Ishikawa (cell line): ENCODE measurements at regions not wholly inside any gene's neighbourhood (a gene's known extent, or its start where the extent isn't known, plus 50 kb on each side); places are given as distances from the start of the nearest gene placed in this dataset.

Source experiments
- CEBPB ChIP-seq: IDR thresholded peaks from 2 replicates; pipeline ENCODE4 v1.6.1; 2012
- CREB1 ChIP-seq: IDR thresholded peaks from 2 replicates; pipeline ENCODE4 v1.6.1; 2012; ENCODE audit warnings: low read depth
- EGR1 ChIP-seq: IDR thresholded peaks from 2 replicates; pipeline ENCODE4 v1.6.1; 2012
- EP300 ChIP-seq: IDR thresholded peaks from 2 replicates; pipeline ENCODE4 v1.6.1; 2012; ENCODE audit warnings: borderline replicate concordance
- FOXM1 ChIP-seq: IDR thresholded peaks from 2 replicates; pipeline ENCODE4 v1.6.1; 2012; ENCODE audit warnings: low read depth, borderline replicate concordance
- NFIC ChIP-seq: IDR thresholded peaks from 2 replicates; pipeline ENCODE4 v1.6.1; 2012
- RAD21 ChIP-seq: IDR thresholded peaks from 2 replicates; pipeline ENCODE4 v1.6.1; 2012; ENCODE audit warnings: low read depth
- TAF1 ChIP-seq: IDR thresholded peaks from 2 replicates; pipeline ENCODE4 v1.6.1; 2012; ENCODE audit warnings: low read depth, mild to moderate bottlenecking
- TCF12 ChIP-seq: IDR thresholded peaks from 2 replicates; pipeline ENCODE4 v1.6.1; 2012; ENCODE audit warnings: low read depth
- TEAD4 ChIP-seq: IDR thresholded peaks from 2 replicates; pipeline ENCODE4 v1.6.1; 2012
- YY1 ChIP-seq: IDR thresholded peaks from 2 replicates; pipeline ENCODE4 v1.6.1; 2012; ENCODE audit warnings: low read depth
- ZBTB7A ChIP-seq: IDR thresholded peaks from 2 replicates; pipeline ENCODE4 v1.6.1; 2012; ENCODE audit warnings: low read depth
- TF ChIP-seq, protein P1 (sequence below): IDR thresholded peaks from 2 replicates; pipeline ENCODE4 v1.6.1; 2012; ENCODE audit warnings: low read depth, mild to moderate bottlenecking
- TF ChIP-seq, protein P2 (sequence below): IDR thresholded peaks from 2 replicates; pipeline ENCODE4 v1.6.1; 2012
- TF ChIP-seq, protein P3 (sequence below): IDR thresholded peaks from 2 replicates; pipeline ENCODE4 v1.6.1; 2012

DNA sequence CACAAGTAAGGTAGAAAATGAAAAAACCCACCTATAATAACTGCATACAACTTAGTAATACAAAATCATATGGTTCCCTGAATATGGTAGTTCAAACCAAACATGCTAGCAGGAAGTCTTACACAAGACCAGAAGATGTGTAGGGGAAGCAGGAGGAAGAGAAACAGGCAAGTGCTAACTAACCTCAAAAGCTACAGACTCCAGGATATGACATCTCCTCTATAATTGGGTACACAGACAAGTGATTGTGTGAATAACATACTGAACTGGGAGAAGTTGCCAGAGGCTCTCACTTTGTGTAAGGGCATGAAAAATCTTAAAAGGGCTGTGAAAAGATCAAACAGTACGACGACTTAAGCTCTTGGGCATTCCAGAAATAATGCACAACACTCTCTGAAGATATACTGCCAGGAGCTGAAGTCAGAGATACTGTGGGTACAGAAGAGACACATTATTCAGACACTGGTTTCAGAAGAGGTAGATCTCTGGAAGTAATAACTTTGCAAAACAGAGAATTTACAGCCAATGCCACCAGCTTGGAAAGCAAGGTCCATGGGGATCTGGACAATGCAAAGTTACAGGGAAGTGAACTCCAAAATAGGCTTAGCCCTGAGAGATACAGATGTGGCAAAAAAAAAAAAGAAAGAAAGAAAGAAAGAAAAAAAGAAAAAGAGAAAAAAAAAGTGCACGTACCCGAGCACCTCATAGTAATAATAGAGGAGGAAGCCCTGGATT lies 767.2 kb downstream of the TNS3 start:
- no peak for TF ChIP-seq YY1
- TF ChIP-seq FOXM1 = no peak
- TF ChIP-seq ZBTB7A = no peak
- TF ChIP-seq TAF1 = no peak
- no peak for TF ChIP-seq CREB1
- no peak for TF ChIP-seq TCF12
- no peak for TF ChIP-seq EP300
- TF ChIP-seq EGR1 = no peak
- TF ChIP-seq CEBPB = no peak
- no peak for TF ChIP-seq TEAD4
- TF ChIP-seq, protein P1, sequence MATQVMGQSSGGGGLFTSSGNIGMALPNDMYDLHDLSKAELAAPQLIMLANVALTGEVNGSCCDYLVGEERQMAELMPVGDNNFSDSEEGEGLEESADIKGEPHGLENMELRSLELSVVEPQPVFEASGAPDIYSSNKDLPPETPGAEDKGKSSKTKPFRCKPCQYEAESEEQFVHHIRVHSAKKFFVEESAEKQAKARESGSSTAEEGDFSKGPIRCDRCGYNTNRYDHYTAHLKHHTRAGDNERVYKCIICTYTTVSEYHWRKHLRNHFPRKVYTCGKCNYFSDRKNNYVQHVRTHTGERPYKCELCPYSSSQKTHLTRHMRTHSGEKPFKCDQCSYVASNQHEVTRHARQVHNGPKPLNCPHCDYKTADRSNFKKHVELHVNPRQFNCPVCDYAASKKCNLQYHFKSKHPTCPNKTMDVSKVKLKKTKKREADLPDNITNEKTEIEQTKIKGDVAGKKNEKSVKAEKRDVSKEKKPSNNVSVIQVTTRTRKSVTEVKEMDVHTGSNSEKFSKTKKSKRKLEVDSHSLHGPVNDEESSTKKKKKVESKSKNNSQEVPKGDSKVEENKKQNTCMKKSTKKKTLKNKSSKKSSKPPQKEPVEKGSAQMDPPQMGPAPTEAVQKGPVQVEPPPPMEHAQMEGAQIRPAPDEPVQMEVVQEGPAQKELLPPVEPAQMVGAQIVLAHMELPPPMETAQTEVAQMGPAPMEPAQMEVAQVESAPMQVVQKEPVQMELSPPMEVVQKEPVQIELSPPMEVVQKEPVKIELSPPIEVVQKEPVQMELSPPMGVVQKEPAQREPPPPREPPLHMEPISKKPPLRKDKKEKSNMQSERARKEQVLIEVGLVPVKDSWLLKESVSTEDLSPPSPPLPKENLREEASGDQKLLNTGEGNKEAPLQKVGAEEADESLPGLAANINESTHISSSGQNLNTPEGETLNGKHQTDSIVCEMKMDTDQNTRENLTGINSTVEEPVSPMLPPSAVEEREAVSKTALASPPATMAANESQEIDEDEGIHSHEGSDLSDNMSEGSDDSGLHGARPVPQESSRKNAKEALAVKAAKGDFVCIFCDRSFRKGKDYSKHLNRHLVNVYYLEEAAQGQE = no peak
- no peak for TF ChIP-seq NFIC
- TF ChIP-seq, protein P2, sequence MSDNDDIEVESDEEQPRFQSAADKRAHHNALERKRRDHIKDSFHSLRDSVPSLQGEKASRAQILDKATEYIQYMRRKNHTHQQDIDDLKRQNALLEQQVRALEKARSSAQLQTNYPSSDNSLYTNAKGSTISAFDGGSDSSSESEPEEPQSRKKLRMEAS = no peak
- TF ChIP-seq, protein P3, sequence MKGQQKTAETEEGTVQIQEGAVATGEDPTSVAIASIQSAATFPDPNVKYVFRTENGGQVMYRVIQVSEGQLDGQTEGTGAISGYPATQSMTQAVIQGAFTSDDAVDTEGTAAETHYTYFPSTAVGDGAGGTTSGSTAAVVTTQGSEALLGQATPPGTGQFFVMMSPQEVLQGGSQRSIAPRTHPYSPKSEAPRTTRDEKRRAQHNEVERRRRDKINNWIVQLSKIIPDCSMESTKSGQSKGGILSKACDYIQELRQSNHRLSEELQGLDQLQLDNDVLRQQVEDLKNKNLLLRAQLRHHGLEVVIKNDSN = no peak

DNA sequence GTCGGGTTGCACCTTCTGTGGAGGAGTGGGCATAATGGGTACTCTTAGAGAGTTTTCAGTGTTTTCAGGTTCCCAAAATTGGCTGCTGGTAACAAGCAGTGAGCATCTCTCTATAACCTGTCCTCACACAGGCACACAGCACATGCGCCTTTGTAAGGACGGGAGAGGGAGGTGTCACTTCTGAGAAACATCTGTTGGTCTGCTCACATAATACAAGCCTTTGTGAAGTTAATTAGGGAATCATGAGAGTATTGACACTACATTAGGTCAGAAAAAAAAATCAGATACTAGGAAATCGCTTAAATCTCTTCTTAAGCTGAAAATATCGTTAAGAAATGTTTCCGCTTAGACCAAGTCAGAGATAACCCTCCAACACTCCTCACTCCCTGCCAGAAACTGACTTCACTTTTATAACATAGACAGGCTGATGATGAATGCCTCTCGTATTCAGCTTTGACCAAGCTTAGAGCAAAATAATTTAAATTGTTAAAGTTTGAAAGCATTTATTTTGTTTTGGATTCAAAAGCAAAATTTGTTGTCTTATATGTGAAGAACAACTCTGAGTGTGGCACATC lies 769.7 kb downstream of the TNS3 start:
- TF ChIP-seq FOXM1 = no peak
- no peak for TF ChIP-seq CREB1
- no peak for TF ChIP-seq EGR1
- TF ChIP-seq, protein P2 = no peak
- no peak for TF ChIP-seq RAD21
- no peak for TF ChIP-seq ZBTB7A
- TF ChIP-seq NFIC = no peak

DNA sequence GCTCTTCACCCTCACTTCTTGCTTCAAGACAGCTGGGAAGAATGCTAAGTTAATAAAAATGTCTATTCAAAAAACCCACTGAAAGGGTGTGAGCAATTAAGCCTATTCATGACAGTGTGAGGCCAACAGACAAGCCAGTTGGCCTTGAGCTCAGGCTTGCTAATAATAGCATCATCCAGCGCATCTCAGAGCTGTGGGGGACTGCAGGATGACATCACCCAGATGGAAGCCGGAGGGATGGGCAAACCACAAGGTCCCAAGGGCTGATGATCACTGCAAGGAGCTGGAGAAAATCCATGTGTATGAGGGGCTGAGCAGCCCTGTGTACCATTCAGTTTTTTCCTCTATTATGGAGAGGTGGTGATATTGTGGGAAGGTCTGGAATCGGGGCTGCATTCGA lies 770.4 kb downstream of the TNS3 start:
- TF ChIP-seq RAD21 (no peak), EGR1 (no peak)
- TF ChIP-seq, protein P2 = no peak

DNA sequence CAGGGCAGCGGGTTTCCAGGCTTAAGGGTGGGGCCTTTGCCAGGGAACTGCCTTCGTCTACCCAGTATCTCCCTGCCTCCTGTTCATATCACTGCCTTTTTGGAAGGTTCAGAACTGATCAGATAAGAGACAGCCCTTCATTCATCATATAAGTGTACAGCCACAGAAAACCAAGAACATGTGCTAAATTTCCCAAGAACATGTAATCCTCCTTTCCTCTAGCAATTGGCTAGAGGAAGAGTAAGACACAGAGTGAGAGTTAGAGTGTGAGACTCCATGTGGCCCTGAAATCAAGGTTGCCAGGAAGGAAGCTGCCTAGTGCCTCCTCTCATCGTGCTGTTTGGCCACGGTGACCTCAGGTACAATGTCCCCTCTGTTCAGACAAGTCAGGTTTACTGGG lies 770.9 kb downstream of the TNS3 start:
- no peak for TF ChIP-seq EGR1
- no peak for TF ChIP-seq ZBTB7A
- TF ChIP-seq FOXM1 = no peak

DNA sequence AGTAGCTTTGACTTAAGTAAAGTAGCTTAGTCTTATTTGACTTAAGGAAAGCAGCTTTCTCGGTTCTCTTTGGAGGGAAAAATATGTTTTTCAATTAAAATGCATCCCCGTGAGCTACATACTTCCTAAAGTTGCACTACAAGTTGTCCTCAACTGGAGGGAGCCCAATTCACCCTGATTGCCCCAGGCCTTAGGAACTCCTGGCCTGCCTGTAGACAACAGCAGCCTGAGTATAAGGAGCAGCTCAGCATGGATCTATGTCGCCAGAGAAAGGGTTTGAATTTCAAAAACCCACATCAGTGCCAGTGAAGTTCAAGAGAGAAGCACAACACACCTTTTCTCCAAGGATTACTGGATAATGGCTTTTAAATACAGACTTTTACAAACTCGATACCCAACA lies 772.0 kb downstream of the TNS3 start:
- TF ChIP-seq CEBPB = no peak
- no peak for TF ChIP-seq ZBTB7A
- no peak for TF ChIP-seq TAF1
- no peak for TF ChIP-seq FOXM1
- TF ChIP-seq EP300 = no peak
- TF ChIP-seq, protein P2 = no peak
- no peak for TF ChIP-seq TEAD4
- no peak for TF ChIP-seq RAD21
- no peak for TF ChIP-seq YY1
- TF ChIP-seq CREB1 = no peak
- TF ChIP-seq, protein P1 = no peak
- no peak for TF ChIP-seq NFIC
- no peak for TF ChIP-seq EGR1
- TF ChIP-seq, protein P3 = no peak
- TF ChIP-seq TCF12 = no peak

DNA sequence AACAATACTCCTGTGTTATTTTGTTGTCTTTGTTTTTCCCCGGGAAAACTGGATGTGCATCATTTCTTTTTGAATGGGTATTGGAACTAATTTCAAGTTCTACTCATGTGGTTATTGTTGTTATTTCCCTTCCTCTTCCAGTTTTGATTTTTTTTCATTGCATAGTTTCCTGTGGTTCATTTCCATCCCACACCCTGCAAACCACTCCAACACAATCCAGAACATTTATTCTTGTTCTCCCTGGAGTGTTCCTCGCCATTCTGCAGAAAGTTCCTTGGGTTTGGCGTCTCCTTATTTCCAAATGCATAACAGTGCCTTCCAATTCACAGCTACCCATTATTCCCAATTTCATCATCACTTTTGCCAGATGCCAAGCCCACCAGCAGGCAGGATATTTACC lies 775.1 kb downstream of the TNS3 start:
- no peak for TF ChIP-seq EP300
- TF ChIP-seq TEAD4 = no peak
- TF ChIP-seq RAD21 = no peak
- no peak for TF ChIP-seq NFIC
- TF ChIP-seq ZBTB7A = no peak
- no peak for TF ChIP-seq TAF1
- no peak for TF ChIP-seq FOXM1
- TF ChIP-seq, protein P3 = no peak
- no peak for TF ChIP-seq YY1
- TF ChIP-seq CREB1 = no peak
- TF ChIP-seq CEBPB = no peak
- no peak for TF ChIP-seq EGR1
- TF ChIP-seq, protein P1 = no peak
